Left lung (tissue), 4 donors: ENCODE measurements at regions not wholly inside any gene's neighbourhood (a gene's known extent, or its start where the extent isn't known, plus 50 kb on each side); places are given as distances from the start of the nearest gene placed in this dataset.

Source experiments
- ATAC-seq: fragments of 200-7000 bp; cut with Tn5 transposase; one replicate; pipeline ENCODE4 v1.9.1; 2020; ENCODE audit warnings: moderate library complexity
- DNase-seq, 4 donors: peaks; one replicate each; pipeline ENCODE4 v3.0.0-alpha.2; 2013 to 2020
- H3K27ac ChIP-seq, 2 donors: fragments of 200-600 bp; sonication (generic) in 1 of 2; one replicate each; pipeline versions ENCODE4 v1.5.0 to v1.8.0; 2020 to 2021
- H3K27me3 ChIP-seq, 2 donors: fragments of 200-600 bp; sonication (generic) in 1 of 2; one replicate each; pipeline versions ENCODE4 v1.5.0 to v1.8.0; 2020 to 2021
- H3K36me3 ChIP-seq, 2 donors: fragments of 200-600 bp; sonication (generic) in 1 of 2; one replicate each; pipeline versions ENCODE4 v1.5.0 to v1.8.0; 2020 to 2021
- H3K4me1 ChIP-seq, 2 donors: fragments of 200-600 bp; one replicate each; pipeline ENCODE4 v1.8.0; 2021
- H3K4me3 ChIP-seq, 2 donors: fragments of 200-600 bp; sonication (generic) in 1 of 2; one replicate each; pipeline versions ENCODE4 v1.5.0 to v1.8.0; 2020 to 2021; ENCODE audit warnings: mild to moderate bottlenecking in 1 of 2
- H3K9me3 ChIP-seq, 2 donors: fragments of 200-600 bp; sonication (generic) in 1 of 2; one replicate each; pipeline versions ENCODE4 v1.5.0 to v1.8.0; 2020 to 2021
- CTCF ChIP-seq, 2 donors: fragments of 200-600 bp; sonication (generic) in 1 of 2; IDR thresholded peaks; one replicate each; pipeline versions ENCODE4 v1.5.0 to v1.8.0; 2021; ENCODE audit warnings: antibody characterized with exemption in 2 of 2
- intact Hi-C, 2 donors: fragments of 100-400 bp; cut with DNase I; formaldehyde crosslinking; loops; one replicate each; pipeline versions ENCODE4 v1.11.2 to v1.14.2; 2022
- donor health status: DM: no; HTN: yes; CAD: no.
- donor health status: DM: no; HTN: no; CAD: no.

DNA sequence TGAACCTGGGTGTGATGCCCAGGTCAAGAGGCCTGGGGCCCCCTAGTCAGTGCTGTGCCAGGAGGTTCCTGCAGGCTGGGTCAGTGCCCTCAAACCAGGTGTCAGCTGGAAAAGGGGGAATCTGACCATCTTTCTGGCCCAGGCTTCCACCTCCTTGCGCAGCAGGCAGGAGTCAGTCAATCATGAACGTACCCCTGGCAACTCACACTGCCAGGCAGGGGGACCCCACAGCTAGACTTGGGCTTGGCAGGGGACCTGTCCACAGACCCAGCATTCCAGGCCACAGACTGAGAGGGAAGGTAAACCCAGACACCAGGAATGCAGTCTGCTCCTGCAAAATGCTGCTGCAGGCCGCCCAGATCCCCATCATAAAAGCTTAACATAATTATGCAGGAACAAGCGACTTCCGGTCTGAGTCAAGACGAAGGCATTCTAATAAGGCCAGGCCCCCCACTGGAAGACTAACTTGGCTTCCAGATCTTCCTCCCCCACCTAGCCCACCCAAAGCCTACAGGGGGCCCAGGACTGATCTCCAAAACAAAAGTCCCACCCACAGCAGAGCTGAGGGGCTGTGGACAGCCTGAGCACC is 156.3 kb downstream of the BCOR start:
- ATAC-seq (no peak), DNase-seq (no peak)
- H3K9me3 ChIP-seq: no peaks in the 10 kb centered on the region
- no peak for TF ChIP-seq CTCF (IDR thresholded peaks at IDR 0.05)
- H3K36me3 ChIP-seq: no peaks in the 10 kb centered on the region
- no peak overlapping the region for H3K4me3 ChIP-seq
- H3K27me3 ChIP-seq: no peaks in the 10 kb centered on the region
- intact Hi-C loops: no loop called here
- H3K27ac ChIP-seq: no peak overlapping the region
- H3K4me1 ChIP-seq: no peaks in the 10 kb centered on the region

GRCh38 chrX:39944416-39944815 is 153.3 kb downstream of the BCOR start:
- ATAC-seq (no peak), DNase-seq (no peak)
- Histone ChIP-seq H3K4me3 (no peak overlapping the region), H3K27ac (no peak overlapping the region), H3K36me3 (no peaks in the 10 kb centered on the region), H3K9me3 (no peaks in the 10 kb centered on the region), H3K4me1 (no peaks in the 10 kb centered on the region), H3K27me3 (no peaks in the 10 kb centered on the region)
- intact Hi-C loops: no loop called here
- no peak for TF ChIP-seq CTCF (IDR thresholded peaks at IDR 0.05)

DNA sequence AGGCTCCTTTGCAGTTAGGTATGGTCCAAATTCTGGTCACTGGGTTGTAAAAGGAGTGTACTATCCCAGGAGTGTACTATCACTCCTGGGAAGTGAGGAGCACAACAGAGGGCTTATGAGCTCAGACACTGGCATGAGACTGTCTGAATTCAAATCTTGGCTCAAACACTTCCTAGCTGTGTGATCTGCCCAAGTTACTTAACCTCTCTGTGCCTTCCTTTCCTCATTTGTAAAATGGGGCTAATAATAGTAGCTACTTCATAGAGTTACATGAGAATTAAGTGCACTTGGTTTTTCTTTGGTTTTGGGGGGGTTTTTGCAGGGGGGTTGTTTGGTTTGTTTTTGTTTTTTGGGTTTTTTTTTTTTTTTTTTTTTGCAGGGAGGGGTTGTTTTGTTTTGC is 152.0 kb downstream of the BCOR start:
- Histone ChIP-seq H3K36me3 (no peaks in the 10 kb centered on the region), H3K27me3 (no peaks in the 10 kb centered on the region), H3K27ac (no peak overlapping the region), H3K9me3 (no peaks in the 10 kb centered on the region), H3K4me1 (no peaks in the 10 kb centered on the region), H3K4me3 (no peak overlapping the region)
- intact Hi-C loops: no loop called here
- ATAC-seq: no peak
- no peak for DNase-seq
- TF ChIP-seq CTCF (IDR thresholded peaks at IDR 0.05): no peak

DNA sequence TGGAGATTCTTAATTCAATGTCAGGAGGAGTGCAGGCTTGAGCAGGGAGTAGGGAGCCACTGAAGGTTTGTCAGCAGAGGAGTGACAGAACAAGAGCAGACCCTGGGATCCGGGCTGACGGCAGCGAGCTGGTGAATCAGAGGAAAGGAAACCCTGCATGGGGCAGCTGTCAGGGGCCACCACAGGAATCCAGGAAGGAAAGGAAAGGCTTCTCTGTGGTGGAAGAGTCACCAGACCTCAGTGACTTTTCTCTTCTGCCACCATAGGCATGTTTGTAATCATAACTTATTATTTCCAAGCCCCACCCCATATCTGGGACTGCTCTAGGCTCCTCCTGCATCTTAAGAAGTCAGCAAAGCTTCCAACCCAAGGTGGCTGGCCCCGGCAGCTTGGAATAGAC is 150.9 kb downstream of the BCOR start:
- intact Hi-C loops: no loop called here
- TF ChIP-seq CTCF (IDR thresholded peaks at IDR 0.05): no peak
- no peaks in the 10 kb centered on the region for H3K9me3 ChIP-seq
- H3K4me3 ChIP-seq: no peak overlapping the region
- no peak for ATAC-seq
- H3K4me1 ChIP-seq: no peaks in the 10 kb centered on the region
- no peaks in the 10 kb centered on the region for H3K36me3 ChIP-seq
- no peak overlapping the region for H3K27ac ChIP-seq
- H3K27me3 ChIP-seq: no peaks in the 10 kb centered on the region
- no peak for DNase-seq

GRCh38 chrX:39948582-39948981 is 149.2 kb downstream of the BCOR start:
- intact Hi-C loops: no loop called here
- no peak for ATAC-seq
- H3K9me3 ChIP-seq: no peaks in the 10 kb centered on the region
- no peak overlapping the region for H3K27ac ChIP-seq
- no peaks in the 10 kb centered on the region for H3K4me1 ChIP-seq
- no peaks in the 10 kb centered on the region for H3K27me3 ChIP-seq
- H3K36me3 ChIP-seq: no peaks in the 10 kb centered on the region
- TF ChIP-seq CTCF (IDR thresholded peaks at IDR 0.05): no peak
- no peak overlapping the region for H3K4me3 ChIP-seq
- no peak for DNase-seq
